NB4 (cell line): ENCODE measurements at regions not wholly inside any gene's neighbourhood (a gene's known extent, or its start where the extent isn't known, plus 50 kb on each side); places are given as distances from the start of the nearest gene placed in this dataset.

Experiments
- CTCF ChIP-seq: IDR thresholded peaks from one replicate; pipeline ENCODE4 v1.5.1; 2012; ENCODE audit warnings: low read depth, low read length
- MYC ChIP-seq: IDR thresholded peaks from 2 replicates; pipeline ENCODE4 v1.6.1; 2011; ENCODE audit warnings: low read depth, low read length
- POLR2A ChIP-seq: IDR thresholded peaks from 2 replicates; pipeline ENCODE4 v1.6.1; 2011; ENCODE audit warnings: mild to moderate bottlenecking; ENCODE audit not compliant: insufficient read length; ENCODE audit errors: extremely low read depth

DNA sequence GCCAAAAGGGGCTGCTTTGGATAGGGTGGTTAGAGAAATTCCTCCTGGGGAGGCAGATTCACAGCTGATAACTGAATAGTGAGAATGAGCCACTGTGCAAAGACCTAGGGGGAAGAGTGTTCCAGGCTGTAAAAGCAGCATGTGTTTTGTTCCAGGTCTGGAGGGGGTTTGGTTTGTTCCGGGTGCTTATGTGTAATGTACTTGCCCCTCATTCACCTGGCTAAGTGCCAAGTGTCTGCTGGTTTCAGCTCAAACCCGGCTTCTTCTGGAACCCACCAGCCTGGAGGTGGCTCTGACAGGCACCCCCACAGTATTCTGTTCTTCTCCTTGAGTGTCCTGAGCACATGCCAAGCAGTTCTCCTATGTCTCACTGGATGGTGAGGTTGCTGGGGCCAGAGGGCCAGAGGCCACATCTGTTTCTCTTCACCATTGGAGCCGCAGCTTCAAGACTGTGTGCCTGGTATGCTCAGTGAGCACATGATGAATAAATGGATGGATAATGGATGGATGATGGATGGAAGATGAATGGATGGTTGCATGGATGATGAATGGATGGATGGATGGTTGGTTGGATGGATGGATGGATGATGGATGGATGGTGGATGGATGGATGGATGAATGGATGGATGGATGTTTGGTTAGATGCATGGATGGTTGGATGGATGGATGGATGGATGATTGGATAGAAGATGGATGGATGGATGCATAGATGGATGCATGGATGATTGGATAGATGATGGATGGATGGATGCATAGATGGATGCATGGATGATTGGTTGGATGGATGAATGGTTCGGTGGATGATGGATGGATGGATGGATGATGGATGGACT is 227.6 kb downstream of the BMP7 start:
- TF ChIP-seq CTCF, result no peak
- no peak for TF ChIP-seq POLR2A
- TF ChIP-seq MYC, result no peak
